Neural progenitor cell (in vitro differentiated cells): ENCODE measurements at regions not wholly inside any gene's neighbourhood (a gene's known extent, or its start where the extent isn't known, plus 50 kb on each side); places are given as distances from the start of the nearest gene placed in this dataset.

Experiments used
- EZH2 ChIP-seq: fragments of 200-600 bp; sonication (generic); IDR thresholded peaks from 2 replicates; pipeline ENCODE4 v1.6.1; 2017; ENCODE audit warnings: antibody characterized with exemption, mild to moderate bottlenecking, moderate library complexity
- TF ChIP-seq, protein P1 (sequence below): fragments of 200-600 bp; sonication (generic); IDR thresholded peaks from 2 replicates; pipeline ENCODE4 v1.5.1; 2017; ENCODE audit warnings: antibody characterized with exemption, mild to moderate bottlenecking

GRCh38 chrX:120690941-120691340, 61.1 kb upstream of the C1GALT1C1 start:
- TF ChIP-seq, protein P1, sequence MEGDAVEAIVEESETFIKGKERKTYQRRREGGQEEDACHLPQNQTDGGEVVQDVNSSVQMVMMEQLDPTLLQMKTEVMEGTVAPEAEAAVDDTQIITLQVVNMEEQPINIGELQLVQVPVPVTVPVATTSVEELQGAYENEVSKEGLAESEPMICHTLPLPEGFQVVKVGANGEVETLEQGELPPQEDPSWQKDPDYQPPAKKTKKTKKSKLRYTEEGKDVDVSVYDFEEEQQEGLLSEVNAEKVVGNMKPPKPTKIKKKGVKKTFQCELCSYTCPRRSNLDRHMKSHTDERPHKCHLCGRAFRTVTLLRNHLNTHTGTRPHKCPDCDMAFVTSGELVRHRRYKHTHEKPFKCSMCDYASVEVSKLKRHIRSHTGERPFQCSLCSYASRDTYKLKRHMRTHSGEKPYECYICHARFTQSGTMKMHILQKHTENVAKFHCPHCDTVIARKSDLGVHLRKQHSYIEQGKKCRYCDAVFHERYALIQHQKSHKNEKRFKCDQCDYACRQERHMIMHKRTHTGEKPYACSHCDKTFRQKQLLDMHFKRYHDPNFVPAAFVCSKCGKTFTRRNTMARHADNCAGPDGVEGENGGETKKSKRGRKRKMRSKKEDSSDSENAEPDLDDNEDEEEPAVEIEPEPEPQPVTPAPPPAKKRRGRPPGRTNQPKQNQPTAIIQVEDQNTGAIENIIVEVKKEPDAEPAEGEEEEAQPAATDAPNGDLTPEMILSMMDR: no peak
- no peak for TF ChIP-seq EZH2
